GM12878 (cell line): ENCODE measurements at regions not wholly inside any gene's neighbourhood (a gene's known extent, or its start where the extent isn't known, plus 50 kb on each side); places are given as distances from the start of the nearest gene placed in this dataset.

Source experiments
- ATAC-seq: fragments of 200-7000 bp; cut with Tn5 transposase; 3 replicates; pipeline ENCODE4 v1.9.1; 2020; ENCODE audit warnings: mild to moderate bottlenecking, moderate library complexity
- BruUV-seq: library from RNA; stranded (reverse); fragments of 400-500 nt; replicated peaks from 2 replicates; lab custom pipeline; 2021; lab: Mats Ljungman, UMichigan
- CTCF ChIA-PET: fragments of 300-600 bp; sonication (Branson Sonifier 250); formaldehyde crosslinking; extraction: SDS; loops from one replicate; lab custom pipeline; 2021; ENCODE audit warnings: inconsistent platforms; lab: Yijun Ruan, JAX
- POLR2A ChIA-PET: fragments of 350-600 bp; formaldehyde crosslinking; extraction: SDS; loops from one replicate; lab custom pipeline; 2021; ENCODE audit warnings: inconsistent platforms; lab: Charles Lee
- RAD21 ChIA-PET: fragments of 300-600 bp; sonication (Branson Sonifier 250); formaldehyde crosslinking; loops from one replicate; lab custom pipeline; 2023; ENCODE audit warnings: antibody characterized with exemption; ENCODE audit not compliant: unreplicated experiment; lab: Charles Lee
- SMC1A ChIA-PET: fragments of 300-600 bp; sonication (Branson Sonifier 250); formaldehyde crosslinking; loops from one replicate; lab custom pipeline; 2023; ENCODE audit not compliant: unreplicated experiment, uncharacterized antibody; lab: Charles Lee
- DNase-seq: peaks from one replicate; pipeline ENCODE4 v3.0.0-alpha.2; 2011; ENCODE audit warnings: low read depth, low spot score
- FAIRE-seq: peaks from 3 replicates; lab custom pipeline; 2011; peaks lifted over from hg19 to GRCh38; lab: Jason Lieb, UNC
- H2AFZ ChIP-seq: 2 replicates; pipeline ENCODE4 v1.6.0; 2011; ENCODE audit warnings: low read depth, low read length, control low read depth; ENCODE audit not compliant: control insufficient read depth
- H3K27ac ChIP-seq: 2 replicates; pipeline ENCODE4 v1.5.1; 2011; ENCODE audit warnings: control low read depth; ENCODE audit not compliant: control insufficient read depth, insufficient read depth
- H3K27me3 ChIP-seq, 2 experiments: replicated peaks in 1 of 2; 2 replicates each; pipeline versions ENCODE4 v1.6.0 to v1.6.1; 2011; ENCODE audit warnings: low read length in 1 of 2; ENCODE audit not compliant: control insufficient read depth in 2 of 2, insufficient read depth in 2 of 2
- H3K36me3 ChIP-seq, 2 experiments: 2 replicates each; pipeline ENCODE4 v1.5.1; 2011; ENCODE audit warnings: low read length in 1 of 2; ENCODE audit not compliant: control insufficient read depth in 2 of 2, insufficient read depth in 2 of 2
- H3K4me1 ChIP-seq: 2 replicates; pipeline ENCODE4 v1.6.1; 2011; ENCODE audit warnings: mild to moderate bottlenecking, low read length, moderate library complexity, mixed read lengths; ENCODE audit not compliant: control insufficient read depth, insufficient read depth
- H3K4me2 ChIP-seq: 2 replicates; pipeline ENCODE4 v1.6.0; 2011; ENCODE audit warnings: control low read depth; ENCODE audit not compliant: control insufficient read depth, insufficient read depth
- H3K4me3 ChIP-seq: fragments of 200-600 bp; sonication (generic); 2 replicates; pipeline ENCODE4 v1.5.1; 2016
- H3K79me2 ChIP-seq: 2 replicates; pipeline ENCODE4 v1.6.0; 2011; ENCODE audit warnings: low read length; ENCODE audit not compliant: control insufficient read depth, insufficient read depth
- H3K9ac ChIP-seq: 2 replicates; pipeline ENCODE4 v1.8.0; 2011; ENCODE audit warnings: low read length, control low read depth, mixed read lengths; ENCODE audit not compliant: control insufficient read depth, insufficient read depth
- H3K9me3 ChIP-seq: replicated peaks from 3 replicates; pipeline ENCODE4 v1.5.1; 2011; ENCODE audit warnings: mild to moderate bottlenecking, low read length; ENCODE audit not compliant: control insufficient read depth, insufficient read depth
- H4K20me1 ChIP-seq: 2 replicates; pipeline ENCODE4 v1.6.0; 2011; ENCODE audit not compliant: control insufficient read depth, insufficient read depth
- BRCA1 ChIP-seq: IDR thresholded peaks from 2 replicates; pipeline ENCODE4 v1.6.1; 2011; ENCODE audit warnings: low read depth, low read length, improper control_type of control experiment
- CHD2 ChIP-seq: IDR thresholded peaks from 2 replicates; pipeline ENCODE4 v1.6.1; 2011; ENCODE audit warnings: low read depth, low read length, improper control_type of control experiment, borderline replicate concordance
- CHD4 ChIP-seq: fragments of 200-600 bp; sonication (generic); IDR thresholded peaks from 2 replicates; pipeline ENCODE4 v1.6.1; 2016; ENCODE audit warnings: mild to moderate bottlenecking
- ESRRA ChIP-seq: IDR thresholded peaks from 2 replicates; pipeline ENCODE4 v1.6.1; 2012; ENCODE audit warnings: mild to moderate bottlenecking, low read length, improper control_type of control experiment
- EZH2 ChIP-seq: IDR thresholded peaks from 2 replicates; pipeline ENCODE4 v1.6.1; 2012; ENCODE audit warnings: low read depth, mild to moderate bottlenecking, control low read depth, inconsistent platforms, low read length, borderline replicate concordance; ENCODE audit not compliant: control insufficient read depth
- FOXK2 ChIP-seq: fragments of 450-650 bp; IDR thresholded peaks from 2 replicates; pipeline ENCODE4 v1.6.1; 2017; ENCODE audit warnings: mild to moderate bottlenecking, moderate library complexity
- MEF2B ChIP-seq: fragments of 450-650 bp; IDR thresholded peaks from 2 replicates; pipeline ENCODE4 v1.6.1; 2018; ENCODE audit warnings: mild to moderate bottlenecking, moderate library complexity; ENCODE audit not compliant: partially characterized antibody, poor library complexity, severe bottlenecking
- NFXL1 ChIP-seq: fragments of 450-650 bp; IDR thresholded peaks from 2 replicates; pipeline ENCODE4 v1.6.1; 2017; ENCODE audit warnings: antibody characterized with exemption, mild to moderate bottlenecking, borderline replicate concordance
- NFYB ChIP-seq: IDR thresholded peaks from 2 replicates; pipeline ENCODE4 v1.6.1; 2011; ENCODE audit warnings: low read depth, mild to moderate bottlenecking, low read length, improper control_type of control experiment, moderate library complexity; ENCODE audit not compliant: insufficient read depth
- POLR2AphosphoS2 ChIP-seq: IDR thresholded peaks from 2 replicates; pipeline ENCODE4 v1.6.1; 2011; ENCODE audit warnings: low read depth, mild to moderate bottlenecking, low read length, improper control_type of control experiment, moderate library complexity
- SMAD5 ChIP-seq: IDR thresholded peaks from 2 replicates; pipeline ENCODE4 v1.6.1; 2016; ENCODE audit warnings: antibody characterized with exemption, low read depth
- SMARCA5 ChIP-seq: fragments of 450-650 bp; IDR thresholded peaks from 2 replicates; pipeline ENCODE4 v1.6.1; 2017; ENCODE audit warnings: mild to moderate bottlenecking
- SMC3 ChIP-seq: IDR thresholded peaks from 2 replicates; pipeline ENCODE4 v1.6.1; 2011; ENCODE audit warnings: low read length, improper control_type of control experiment, borderline replicate concordance
- SREBF2 ChIP-seq: IDR thresholded peaks from 2 replicates; pipeline ENCODE4 v1.6.1; 2012; ENCODE audit warnings: mild to moderate bottlenecking, low read length
- STAT1 ChIP-seq: fragments of 450-650 bp; conservative IDR thresholded peaks from 2 replicates; pipeline ENCODE4 v1.6.1; 2014; ENCODE audit warnings: antibody characterized with exemption, mild to moderate bottlenecking
- YY1 ChIP-seq: IDR thresholded peaks from 2 replicates; pipeline ENCODE4 v1.6.1; 2011; ENCODE audit warnings: low read depth, mild to moderate bottlenecking, low read length
- WGBS: methylation state at CpG from one replicate; pipeline ENCODE4 v1.1.6; 2016; ENCODE audit warnings: low lambda C conversion rate; ENCODE audit not compliant: insufficient replicate concordance, insufficient coverage; ENCODE audit errors: missing lambda C conversion rate; 5-methylcytosine and 5-hydroxymethylcytosine counted together
- in situ Hi-C: fragments of 300-500 bp; cut with MboI; formaldehyde crosslinking; loops from 9 replicates; pipeline ENCODE4 v1.14.3; 2018; ENCODE audit warnings: mixed read lengths
- intact Hi-C: fragments of 100-400 bp; cut with micrococcal nuclease; formaldehyde crosslinking; loops from one replicate; pipeline ENCODE4 v1.14.2; 2022; ENCODE audit not compliant: unreplicated experiment
- TF ChIP-seq, protein P1 (sequence below): fragments of 450-650 bp; IDR thresholded peaks from 2 replicates; pipeline ENCODE4 v1.6.1; 2017; ENCODE audit warnings: mild to moderate bottlenecking, moderate library complexity
- TF ChIP-seq, protein P2 (sequence below): IDR thresholded peaks from 2 replicates; pipeline ENCODE4 v1.6.1; 2012; ENCODE audit warnings: low read depth, low read length, improper control_type of control experiment

DNA sequence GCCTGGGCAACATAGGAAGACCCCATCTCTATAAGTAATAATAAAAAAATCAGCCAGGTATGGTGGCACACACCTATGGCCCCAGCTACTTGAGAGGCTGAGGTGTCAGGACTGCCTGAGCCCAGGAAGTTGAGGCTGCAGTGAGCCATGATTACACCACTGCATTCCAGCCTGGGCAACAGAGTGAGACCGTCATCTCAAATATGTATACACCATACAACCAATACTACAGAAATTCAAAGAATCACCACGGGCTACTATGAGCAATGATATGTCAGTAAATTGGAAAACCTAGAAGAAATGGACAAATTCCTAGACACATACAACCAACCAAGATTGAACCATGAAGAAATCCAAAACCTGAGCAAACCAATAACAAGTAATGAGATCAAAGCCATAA is 60.3 kb upstream of the ZC3HAV1 start:
- Histone ChIP-seq H3K27me3 (no peaks in the 10 kb centered on the region), H3K36me3 (no peaks in the 10 kb centered on the region), H3K9ac (no peak overlapping the region), H3K27ac (no peak overlapping the region), H4K20me1 (no peaks in the 10 kb centered on the region), H3K79me2 (no peaks in the 10 kb centered on the region), H3K9me3 (no peaks in the 10 kb centered on the region), H3K4me1 (no peaks in the 10 kb centered on the region), H3K4me2 (no peak overlapping the region), H2AFZ (no peak overlapping the region), H3K4me3 (no peak overlapping the region)
- BruUV-seq = no TSS peak
- intact Hi-C loops (no loop called here), in situ Hi-C loops (no loop called here)
- CTCF ChIA-PET = no interaction called here
- POLR2A ChIA-PET = no interaction called here
- FAIRE-seq (no peak), ATAC-seq (no peak), DNase-seq (no peak)
- SMC1A ChIA-PET = no interaction called here
- RAD21 ChIA-PET = no interaction called here
- WGBS = 92% methylated on average over 2 of the region's 2 CpGs
- TF ChIP-seq CHD2 (no peak), STAT1 (no peak), SMARCA5 (no peak), SMAD5 (no peak), CHD4 (no peak), MEF2B (no peak), NFXL1 (no peak), YY1 (no peak), FOXK2 (no peak), SMC3 (no peak), BRCA1 (no peak), SREBF2 (no peak), POLR2AphosphoS2 (no peak), ESRRA (no peak), NFYB (no peak), EZH2 (no peak)
- TF ChIP-seq, protein P1, sequence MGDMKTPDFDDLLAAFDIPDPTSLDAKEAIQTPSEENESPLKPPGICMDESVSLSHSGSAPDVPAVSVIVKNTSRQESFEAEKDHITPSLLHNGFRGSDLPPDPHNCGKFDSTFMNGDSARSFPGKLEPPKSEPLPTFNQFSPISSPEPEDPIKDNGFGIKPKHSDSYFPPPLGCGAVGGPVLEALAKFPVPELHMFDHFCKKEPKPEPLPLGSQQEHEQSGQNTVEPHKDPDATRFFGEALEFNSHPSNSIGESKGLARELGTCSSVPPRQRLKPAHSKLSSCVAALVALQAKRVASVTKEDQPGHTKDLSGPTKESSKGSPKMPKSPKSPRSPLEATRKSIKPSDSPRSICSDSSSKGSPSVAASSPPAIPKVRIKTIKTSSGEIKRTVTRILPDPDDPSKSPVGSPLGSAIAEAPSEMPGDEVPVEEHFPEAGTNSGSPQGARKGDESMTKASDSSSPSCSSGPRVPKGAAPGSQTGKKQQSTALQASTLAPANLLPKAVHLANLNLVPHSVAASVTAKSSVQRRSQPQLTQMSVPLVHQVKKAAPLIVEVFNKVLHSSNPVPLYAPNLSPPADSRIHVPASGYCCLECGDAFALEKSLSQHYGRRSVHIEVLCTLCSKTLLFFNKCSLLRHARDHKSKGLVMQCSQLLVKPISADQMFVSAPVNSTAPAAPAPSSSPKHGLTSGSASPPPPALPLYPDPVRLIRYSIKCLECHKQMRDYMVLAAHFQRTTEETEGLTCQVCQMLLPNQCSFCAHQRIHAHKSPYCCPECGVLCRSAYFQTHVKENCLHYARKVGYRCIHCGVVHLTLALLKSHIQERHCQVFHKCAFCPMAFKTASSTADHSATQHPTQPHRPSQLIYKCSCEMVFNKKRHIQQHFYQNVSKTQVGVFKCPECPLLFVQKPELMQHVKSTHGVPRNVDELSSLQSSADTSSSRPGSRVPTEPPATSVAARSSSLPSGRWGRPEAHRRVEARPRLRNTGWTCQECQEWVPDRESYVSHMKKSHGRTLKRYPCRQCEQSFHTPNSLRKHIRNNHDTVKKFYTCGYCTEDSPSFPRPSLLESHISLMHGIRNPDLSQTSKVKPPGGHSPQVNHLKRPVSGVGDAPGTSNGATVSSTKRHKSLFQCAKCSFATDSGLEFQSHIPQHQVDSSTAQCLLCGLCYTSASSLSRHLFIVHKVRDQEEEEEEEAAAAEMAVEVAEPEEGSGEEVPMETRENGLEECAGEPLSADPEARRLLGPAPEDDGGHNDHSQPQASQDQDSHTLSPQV = no peak
- TF ChIP-seq, protein P2, sequence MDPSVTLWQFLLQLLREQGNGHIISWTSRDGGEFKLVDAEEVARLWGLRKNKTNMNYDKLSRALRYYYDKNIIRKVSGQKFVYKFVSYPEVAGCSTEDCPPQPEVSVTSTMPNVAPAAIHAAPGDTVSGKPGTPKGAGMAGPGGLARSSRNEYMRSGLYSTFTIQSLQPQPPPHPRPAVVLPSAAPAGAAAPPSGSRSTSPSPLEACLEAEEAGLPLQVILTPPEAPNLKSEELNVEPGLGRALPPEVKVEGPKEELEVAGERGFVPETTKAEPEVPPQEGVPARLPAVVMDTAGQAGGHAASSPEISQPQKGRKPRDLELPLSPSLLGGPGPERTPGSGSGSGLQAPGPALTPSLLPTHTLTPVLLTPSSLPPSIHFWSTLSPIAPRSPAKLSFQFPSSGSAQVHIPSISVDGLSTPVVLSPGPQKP = no peak
